Suprapubic skin (tissue), 3 donors: ENCODE measurements at regions not wholly inside any gene's neighbourhood (a gene's known extent, or its start where the extent isn't known, plus 50 kb on each side); places are given as distances from the start of the nearest gene placed in this dataset.

Experiments
- EP300 ChIP-seq: sonication (generic); formaldehyde crosslinking; IDR thresholded peaks from one replicate; pipeline ENCODE4 v1.6.1; 2017; ENCODE audit warnings: antibody characterized with exemption
- POLR2A ChIP-seq, 2 donors: fragments of 450-650 bp; IDR thresholded peaks; one replicate each; pipeline ENCODE4 v1.6.1; 2017; ENCODE audit warnings: antibody characterized with exemption in 2 of 2, mild to moderate bottlenecking in 2 of 2, moderate library complexity in 2 of 2
- TF ChIP-seq, protein P1 (sequence below), 2 donors: fragments of 200-600 bp in 1 of 2; fragments of 450-650 bp in 1 of 2; sonication (generic) in 1 of 2; IDR thresholded peaks; one replicate each; pipeline ENCODE4 v1.5.1; 2016 to 2019; ENCODE audit warnings: antibody characterized with exemption in 2 of 2, mild to moderate bottlenecking in 1 of 2, moderate library complexity in 1 of 2

DNA sequence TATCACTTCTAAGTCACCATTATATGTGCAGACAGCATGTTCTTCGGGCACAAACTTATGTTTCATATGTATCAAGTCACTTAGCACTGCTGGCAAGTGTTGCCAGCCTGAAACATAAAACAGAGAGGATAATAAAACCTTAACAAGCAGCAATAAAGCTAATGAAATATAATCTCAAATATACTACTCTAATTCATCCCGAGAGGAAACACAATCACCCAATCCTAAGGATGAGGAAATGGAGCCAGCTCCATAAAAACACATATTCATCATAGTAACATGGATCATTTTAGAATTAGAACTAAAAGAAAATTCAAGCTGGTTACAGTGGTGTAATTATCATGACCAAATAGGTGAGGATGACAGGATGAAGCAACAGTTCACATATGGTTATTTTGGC, 1072.7 kb downstream of the EPHA3 start:
- TF ChIP-seq, protein P1, sequence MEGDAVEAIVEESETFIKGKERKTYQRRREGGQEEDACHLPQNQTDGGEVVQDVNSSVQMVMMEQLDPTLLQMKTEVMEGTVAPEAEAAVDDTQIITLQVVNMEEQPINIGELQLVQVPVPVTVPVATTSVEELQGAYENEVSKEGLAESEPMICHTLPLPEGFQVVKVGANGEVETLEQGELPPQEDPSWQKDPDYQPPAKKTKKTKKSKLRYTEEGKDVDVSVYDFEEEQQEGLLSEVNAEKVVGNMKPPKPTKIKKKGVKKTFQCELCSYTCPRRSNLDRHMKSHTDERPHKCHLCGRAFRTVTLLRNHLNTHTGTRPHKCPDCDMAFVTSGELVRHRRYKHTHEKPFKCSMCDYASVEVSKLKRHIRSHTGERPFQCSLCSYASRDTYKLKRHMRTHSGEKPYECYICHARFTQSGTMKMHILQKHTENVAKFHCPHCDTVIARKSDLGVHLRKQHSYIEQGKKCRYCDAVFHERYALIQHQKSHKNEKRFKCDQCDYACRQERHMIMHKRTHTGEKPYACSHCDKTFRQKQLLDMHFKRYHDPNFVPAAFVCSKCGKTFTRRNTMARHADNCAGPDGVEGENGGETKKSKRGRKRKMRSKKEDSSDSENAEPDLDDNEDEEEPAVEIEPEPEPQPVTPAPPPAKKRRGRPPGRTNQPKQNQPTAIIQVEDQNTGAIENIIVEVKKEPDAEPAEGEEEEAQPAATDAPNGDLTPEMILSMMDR (IDR thresholded peaks at IDR 0.05), result no peak
- no peak for TF ChIP-seq POLR2A (IDR thresholded peaks at IDR 0.05)
- no peak for TF ChIP-seq EP300
